Hindlimb muscle (tissue), 1 donor: ENCODE measurements at regions not wholly inside any gene's neighbourhood (a gene's known extent, or its start where the extent isn't known, plus 50 kb on each side); places are given as distances from the start of the nearest gene placed in this dataset.
"Not testable (repeated sequence)": the region's sequence is repeated elsewhere in the genome, so short reads cannot be mapped to it uniquely, and the experiment has no call there.

Experiments
- DNase-seq: peaks from one replicate; pipeline ENCODE4 v3.0.0-alpha.2; 2013

DNA sequence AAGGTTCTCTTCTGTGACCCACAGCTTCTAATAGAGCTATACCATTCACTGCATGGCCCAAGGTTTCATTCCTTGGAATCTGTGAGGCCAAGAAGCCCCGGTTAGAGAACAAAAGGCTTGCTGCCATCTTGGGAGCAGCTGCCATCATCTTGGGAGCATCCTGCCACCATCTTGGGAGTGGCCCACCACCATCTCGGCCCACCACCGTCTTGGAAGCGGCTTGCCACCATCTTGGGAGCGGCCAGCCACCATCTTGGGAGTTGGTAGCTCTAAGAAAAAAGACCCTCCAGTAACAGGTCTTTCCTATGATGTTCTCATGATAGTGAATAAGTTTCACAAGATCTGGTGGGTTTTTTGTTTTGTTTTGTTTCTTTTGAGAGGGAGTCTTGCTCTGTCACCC lies 703.9 kb upstream of the ANO3 start:
- DNase-seq = no peak

DNA sequence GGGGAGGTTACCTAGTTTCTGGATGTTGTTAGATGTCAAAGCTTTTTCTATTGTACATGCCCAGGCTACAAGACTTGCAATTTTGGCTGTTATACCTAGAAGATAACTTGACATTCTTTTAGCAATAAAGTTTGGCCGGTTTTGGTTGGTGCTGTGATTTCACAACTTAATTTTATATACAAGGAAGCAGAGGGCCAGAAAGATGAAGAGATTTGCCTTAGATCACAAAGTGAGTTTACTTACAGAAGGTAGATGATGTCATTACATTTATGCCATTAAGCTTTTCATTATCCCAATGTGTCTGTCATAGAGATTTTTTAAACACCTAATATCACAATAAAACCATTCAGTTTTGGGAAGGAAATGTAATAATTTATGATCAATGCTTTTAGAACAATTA lies 698.7 kb upstream of the ANO3 start:
- DNase-seq = no peak

DNA sequence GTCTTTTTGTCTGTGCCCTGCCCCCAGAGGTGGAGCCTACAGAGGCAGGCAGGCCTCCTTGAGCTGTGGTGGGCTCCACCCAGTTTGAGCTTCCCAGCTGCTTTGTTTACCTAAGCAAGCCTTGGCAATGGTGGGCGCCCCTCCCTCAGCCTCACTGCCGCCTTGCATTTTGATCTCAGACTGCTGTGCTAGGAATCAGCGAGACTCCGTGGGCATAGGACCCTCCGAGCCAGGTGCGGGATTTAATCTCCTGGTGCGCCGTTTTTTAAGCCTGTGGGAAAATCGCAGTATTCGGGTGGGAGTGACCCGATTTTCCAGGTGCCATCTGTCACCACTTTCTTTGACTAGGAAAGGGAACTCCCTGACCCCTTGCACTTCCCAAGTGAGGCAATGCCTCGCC lies 682.7 kb upstream of the ANO3 start:
- DNase-seq = not testable (repeated sequence)

DNA sequence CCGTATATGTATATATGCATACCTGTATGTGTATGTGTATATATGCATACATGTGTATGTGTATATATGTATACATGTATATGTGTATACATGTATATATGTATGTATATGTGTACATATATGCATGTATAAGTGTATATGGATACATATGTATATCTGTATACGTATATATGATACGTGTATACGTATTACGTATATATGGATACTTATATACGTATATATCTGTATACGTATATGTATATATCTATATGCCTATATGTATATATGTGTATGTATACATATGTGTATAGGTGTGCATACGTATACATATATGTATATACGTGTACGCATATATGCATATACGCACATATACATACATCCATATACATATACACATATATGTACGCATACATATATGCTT lies 681.6 kb upstream of the ANO3 start:
- no peak for DNase-seq

DNA sequence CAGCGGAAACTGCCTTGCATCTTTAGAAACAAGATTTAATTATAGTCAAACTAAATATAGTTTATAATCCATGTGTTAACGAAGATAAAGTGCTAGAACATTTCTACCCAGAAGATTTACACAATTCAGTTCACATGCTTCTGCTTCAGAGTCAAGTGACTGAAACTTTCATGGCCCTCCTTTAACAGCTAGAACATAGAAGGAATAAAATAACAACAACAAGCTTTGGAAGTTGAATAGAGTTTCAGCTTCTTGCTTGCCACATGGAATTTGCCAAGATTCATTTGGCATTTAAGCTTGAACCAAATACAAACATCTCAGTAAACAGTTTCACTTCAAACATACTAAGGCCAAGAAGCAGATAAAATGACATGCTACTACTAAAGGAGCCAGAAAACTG lies 676.3 kb upstream of the ANO3 start:
- DNase-seq = no peak

DNA sequence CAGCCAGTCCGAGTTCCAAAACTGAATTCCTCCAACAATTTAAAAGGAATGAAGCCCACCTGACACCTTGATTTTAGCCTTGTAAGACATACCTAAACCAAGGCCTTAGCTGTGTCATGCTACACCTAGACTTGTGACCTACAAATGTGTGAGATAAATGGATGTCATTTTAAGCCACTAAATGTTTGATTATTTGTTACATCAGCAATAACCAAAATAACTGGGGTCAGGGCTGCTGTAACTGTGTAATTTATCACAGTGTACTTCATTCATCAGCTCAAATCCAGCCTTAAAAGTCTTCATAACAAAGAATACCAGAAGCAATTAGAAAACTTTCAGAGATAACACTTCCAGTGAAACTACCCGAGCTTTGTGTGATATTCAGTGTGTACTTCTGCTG lies 673.0 kb upstream of the ANO3 start:
- no peak for DNase-seq

DNA sequence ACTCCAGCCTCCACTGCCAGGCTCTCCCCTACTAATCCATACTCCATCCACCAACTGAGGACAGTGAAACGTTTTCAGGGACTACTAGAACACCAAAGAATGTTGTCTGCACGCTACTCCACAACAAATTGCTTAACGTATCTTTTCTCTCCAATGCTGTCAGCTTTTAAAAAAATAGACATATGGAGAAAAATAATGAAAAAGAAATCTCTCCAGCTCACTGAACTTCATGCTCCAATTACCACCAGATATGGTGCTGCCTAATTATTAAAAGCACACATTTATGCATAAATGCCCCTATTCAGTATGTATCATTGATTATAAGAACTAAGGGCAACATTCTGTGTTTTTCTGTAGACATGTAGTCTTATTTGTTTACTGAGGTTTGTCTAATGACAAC lies 672.2 kb upstream of the ANO3 start:
- DNase-seq = no peak

DNA sequence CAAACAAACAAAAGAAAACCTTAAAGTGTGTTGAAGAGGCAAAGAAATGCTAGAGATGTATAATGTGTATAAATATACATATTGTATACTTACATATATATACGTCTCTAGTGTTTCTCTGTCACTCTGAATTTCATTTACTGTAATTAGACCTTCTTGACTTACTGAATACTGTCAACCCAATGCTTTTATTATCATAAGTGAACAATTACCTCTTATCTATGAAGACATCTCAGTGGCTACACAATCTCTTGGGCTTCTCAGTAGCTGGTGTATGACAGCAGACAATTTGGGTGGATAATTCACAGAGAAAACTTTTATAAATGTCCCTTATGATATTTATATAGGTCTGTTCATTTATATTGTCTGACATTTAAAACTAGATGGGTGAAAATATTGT lies 664.1 kb upstream of the ANO3 start:
- no peak for DNase-seq

DNA sequence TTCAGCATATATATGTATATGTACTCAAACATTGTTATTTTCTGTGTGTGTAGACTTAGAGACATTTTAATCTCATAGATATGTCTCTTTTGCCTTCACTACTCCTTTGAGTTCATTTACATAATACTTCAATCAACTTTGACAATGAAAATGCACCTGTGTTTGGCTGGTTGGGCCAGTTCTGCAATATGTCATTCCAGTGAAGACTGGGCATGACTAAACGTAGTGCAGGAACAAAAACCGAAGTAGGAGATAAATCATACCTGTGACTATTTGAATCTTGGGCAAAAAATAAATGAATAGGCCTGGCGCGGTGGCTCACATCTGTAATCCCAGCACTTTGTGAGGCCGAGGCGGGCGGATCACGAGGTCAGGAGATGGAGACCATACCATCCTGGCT lies 640.0 kb upstream of the ANO3 start:
- no peak for DNase-seq

DNA sequence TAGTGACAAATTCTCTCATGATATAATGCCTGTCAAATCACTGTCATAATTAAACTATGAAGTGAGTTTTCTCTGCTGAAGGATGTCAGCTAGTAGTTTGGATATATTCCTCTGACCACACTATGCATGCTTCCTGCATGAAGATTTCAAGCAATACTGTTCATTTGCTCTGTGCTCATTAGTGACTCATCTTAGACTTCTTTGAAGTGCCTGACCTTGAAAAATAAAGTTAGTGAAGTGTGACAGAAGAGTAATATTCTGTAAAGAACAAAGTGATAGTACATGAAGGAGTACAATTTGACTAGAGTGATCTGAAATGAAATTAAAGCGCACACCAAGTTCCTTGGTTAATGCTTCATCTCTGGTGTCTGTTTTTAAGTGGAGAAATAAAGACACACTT lies 629.5 kb upstream of the ANO3 start:
- no peak for DNase-seq

DNA sequence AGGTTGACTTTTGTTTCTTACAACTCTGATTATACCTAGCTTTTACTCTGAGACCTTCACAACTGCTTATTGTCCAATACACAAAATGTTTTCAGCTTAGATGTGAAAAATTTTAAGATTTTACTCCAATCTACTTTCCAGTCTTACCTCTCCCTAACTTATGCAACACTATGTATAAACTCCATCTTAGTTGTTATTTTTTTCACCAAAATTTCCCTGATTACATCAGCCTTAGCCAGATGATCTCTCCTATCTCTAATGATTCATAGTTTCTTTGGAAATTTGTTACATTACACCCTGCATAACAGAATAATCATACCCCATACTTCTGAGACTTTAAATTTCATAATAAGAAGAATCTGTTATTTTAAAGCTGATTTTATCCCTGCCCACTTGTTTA lies 621.0 kb upstream of the ANO3 start:
- no peak for DNase-seq

DNA sequence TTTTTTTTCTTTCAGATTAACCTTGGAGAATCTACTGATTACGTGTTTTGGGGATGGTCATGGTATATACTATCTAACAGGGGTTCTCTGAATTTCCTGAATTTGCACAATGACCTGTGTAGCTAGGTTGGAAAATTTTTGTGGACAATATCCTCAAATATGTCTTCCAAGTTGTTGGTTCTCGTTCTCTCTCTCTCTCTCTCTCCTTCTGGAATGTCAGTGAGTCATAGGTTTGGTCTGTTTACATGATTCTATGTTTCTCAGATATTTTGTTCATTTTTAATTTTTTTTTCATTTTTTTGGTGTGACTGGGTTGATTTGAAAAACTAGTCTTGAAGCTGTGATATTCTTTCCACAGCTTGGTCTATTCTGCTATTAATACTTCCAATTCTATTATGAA lies 604.0 kb upstream of the ANO3 start:
- DNase-seq = no peak

DNA sequence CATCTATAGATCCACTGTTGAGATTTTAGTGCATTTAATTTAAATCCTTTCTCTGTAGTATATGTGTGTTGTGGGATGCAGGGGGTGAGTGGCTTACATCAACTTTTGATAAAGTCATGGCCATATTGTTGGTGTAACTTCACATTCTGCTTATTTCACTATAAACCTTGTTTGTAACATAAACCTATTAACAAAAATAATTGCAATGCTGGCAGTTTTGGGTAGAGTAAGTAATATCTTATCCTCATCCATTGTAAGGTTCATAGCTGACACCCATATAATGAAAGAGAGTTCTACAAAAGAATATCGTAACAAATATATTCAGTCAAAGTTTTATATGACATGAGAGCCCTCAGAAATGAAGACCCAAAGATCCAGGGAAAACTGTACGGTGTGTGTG lies 601.7 kb upstream of the ANO3 start:
- no peak for DNase-seq

DNA sequence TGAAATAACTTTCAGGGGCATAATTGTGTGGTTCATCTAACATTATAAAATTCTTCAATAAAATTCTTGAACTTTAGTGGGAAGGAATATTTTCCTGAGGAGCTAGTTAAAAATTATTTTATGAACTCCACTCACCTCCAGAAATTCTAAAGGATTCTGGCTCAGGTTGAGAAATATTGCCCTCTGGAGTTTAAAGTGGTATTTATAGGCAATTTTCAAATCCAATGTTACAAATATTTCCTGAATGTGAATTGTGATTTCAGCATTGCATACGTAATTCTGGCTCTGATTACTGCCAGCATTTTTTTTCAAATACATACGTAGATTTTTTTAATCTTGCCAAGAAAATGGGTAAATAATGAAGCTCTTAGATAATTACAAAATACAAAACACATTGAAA lies 598.2 kb upstream of the ANO3 start:
- DNase-seq = peak; percentile 0

DNA sequence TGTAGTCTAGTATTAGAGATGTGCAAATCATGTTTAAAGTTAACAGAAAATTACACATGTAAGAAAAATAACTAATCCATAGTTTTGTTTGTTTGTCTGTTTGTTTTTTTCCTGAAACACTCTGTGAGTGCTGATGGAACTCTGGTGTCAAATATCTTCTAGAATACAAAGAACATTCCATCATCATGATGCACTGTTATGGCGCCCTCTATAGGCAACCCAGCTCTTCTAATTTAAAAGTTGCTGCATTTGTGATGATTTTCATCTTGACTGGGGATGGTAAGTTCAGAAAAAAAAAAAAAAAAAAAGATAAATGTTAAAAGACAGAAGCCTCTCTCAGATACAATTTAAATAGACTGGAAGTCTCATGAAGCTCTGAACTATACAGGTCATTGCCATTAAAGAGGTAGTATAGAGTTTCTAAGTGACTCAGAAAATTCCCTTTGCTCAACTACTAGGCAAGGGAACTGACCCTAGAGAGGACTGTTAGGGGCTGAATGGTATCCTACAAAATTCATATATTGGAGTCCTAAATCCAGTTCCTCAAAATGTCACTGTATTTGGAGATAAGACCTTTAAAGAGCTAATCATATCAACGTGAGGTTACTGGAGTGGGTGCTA lies 597.2 kb upstream of the ANO3 start:
- peak; percentile 19 for DNase-seq

DNA sequence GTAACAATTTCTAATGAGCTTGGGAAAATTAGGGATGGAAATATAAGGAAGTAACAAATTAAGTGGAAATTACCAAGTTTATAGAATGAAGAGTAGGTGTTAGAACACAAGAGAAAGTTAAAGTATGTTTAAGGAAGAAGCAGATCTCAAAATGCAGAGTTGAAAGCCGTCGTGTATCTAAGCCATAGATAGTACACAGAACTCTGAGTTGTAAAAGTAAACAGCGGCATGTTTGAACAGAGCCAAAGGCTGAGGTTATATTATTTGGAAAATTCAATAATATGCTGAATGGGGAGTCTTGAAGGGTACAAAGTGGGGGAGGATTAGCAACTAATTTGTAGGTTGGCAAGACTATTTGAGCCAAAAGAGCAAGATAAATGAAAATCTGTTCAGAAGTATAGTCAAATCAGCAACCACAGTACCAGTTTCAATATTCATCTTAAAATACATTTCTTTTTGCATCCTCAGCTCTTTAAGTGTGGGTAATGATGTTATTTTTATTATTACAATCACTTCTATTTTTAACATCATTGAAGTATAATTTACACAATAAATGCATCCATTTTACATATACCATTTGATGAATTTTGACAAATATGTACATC lies 594.8 kb upstream of the ANO3 start:
- DNase-seq = no peak

DNA sequence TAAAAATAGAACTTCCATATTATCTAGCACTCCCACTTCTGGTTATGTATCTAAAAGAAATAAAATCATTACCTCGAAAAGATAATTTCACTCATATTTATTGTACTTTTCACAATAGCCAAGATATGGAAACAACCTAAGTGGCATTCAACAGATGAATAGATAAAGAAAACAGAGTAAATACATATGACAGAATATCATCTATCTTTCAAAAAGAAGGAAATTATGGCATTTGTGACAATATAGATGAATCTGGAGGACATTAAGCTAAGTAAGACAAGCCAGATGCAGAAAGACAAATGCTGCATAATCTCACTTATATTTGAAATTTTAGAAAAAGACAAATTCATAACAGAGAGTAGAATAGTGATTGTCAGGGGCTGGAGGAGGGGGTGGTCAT lies 590.0 kb upstream of the ANO3 start:
- no peak for DNase-seq

DNA sequence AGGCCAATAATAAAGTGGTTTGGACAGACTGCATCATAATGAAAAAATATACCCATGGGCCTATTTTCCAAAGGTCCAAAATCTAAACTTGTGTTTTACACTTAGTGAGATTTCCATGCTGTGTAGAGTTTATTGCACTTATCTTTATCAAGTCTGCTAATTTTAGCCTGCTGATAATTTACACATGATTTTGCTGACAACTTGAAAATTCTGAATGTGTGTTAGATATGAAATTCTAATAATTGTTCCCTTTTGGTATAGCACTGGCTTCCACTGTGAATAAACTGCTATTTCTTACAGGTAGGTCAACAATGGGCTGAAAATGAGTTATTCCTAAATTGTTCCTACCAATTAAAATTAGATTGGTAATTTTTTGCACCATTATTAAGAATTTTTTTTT lies 589.1 kb upstream of the ANO3 start:
- DNase-seq = no peak

DNA sequence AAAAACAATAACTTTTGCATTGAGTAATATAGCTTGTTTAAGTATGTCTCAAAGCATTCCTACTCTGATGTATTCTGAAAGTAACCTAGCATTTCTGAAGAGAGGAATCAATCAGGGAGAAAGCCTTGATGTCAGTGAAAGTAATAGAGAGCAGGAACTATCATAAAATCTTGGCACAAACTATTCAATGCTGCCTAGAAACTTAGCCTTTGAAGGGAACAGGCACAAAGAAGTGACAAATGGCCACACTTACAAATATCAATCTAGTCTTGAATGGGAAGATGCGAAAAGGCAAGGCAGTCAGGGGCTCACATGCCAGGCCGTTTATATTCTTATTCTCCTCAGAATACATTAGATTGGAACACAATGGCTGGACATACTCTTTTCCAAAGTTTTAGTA lies 576.5 kb upstream of the ANO3 start:
- no peak for DNase-seq

DNA sequence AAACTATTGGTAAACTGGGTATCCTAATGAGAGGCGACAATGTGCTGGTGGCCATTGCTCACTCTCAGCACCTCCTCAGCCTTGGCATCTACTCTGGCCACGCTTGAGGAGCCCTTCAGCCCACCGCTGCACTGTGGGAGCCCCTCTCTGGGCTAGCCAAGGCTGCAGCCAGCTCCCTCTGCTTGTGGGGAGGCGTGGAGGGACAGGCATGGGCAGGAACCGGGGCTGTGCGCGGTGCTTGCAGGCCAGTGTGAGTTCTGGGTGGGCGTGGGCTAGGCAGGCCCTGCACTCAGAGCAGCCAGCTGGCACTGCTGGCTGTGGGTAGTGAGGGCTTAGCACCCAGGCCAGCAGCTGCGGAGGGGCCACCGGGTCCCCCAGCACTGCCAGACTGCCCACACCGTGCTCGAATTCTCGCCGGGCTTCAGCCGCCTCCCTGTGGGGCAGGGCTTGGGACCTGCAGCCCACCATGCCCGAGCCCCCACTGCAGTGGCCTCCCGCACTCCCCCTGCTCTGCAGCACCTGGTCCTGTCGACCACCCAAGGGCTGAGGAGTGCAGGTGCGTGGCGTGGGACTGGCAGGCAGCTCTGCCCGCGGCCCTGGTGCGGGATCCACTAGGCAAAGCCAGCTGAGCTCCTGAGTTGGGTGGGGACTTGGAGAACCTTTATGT lies 575.9 kb upstream of the ANO3 start:
- no peak for DNase-seq

DNA sequence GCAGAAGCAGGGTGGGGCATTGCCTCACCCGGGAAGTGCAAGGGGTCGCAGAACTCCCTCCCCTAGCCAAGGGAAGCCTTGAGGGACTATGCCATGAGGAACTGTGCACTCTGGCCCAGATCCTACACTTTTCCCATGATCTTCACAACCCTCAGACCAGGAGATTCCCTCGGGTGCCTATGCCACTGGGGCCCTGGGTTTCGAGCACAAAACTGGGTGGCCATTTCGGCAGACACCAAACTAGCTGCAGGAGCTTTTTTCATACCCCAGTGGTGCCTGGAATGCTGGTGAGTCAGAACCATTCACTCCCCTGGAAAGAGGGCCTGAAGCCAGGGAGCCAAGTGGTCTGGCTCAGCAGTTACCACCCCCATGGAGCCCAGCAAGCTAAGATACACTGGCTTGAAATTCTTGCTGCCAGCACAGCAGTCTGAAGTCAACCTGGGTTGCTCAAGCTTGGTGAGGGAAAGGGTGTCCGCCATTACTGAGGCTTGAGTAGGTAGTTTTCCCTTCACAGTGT lies 573.7 kb upstream of the ANO3 start:
- DNase-seq = no peak

DNA sequence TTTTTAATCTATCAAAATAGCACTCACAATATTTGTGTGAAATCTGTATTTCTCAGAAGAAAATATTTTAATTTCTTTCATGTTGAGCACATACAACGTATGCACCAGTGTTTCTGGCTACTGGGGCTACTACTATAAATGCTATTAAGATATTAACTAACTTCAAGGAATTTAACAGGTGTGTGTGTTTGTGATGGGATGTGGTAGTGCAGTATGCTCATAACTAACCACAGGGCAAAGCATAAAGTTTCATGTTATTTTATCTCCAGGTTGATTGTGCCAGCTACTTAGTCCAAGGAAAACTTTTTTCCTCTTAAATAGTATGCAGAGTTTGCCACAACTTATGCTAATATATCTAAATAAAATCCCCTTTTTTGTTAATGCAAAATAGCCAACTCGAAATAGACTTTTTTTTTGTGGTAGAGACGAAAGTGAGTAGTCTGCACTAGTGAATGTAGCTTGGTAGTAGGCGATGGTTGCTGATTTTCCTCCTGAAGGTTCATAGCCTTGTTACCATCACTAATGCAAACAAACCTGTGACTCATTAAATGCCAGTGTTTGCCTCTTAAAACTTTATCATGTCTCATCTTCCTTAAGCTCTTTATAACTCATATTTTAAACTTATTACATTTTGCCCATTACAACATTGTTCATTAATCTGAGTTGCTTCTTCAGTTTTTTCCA lies 565.5 kb upstream of the ANO3 start:
- DNase-seq = no peak

DNA sequence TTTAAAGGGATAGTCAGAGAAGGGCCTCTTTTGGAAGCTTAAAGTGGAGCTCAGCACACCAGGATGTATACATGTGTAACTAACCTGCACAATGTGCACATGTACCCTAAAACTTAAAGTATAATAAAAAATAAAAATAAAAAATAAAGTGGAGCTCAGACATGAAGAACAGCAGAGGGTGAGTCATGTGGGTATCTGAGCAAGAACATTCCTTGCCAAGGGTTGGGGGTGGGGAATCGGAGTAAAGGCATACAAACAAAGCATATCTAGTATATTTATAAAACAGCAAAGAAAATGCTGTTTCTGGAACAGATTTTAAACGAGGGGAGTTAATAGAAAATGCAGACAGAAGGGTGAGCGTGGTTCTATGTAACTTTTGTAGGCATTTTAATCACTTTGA lies 562.6 kb upstream of the ANO3 start:
- no peak for DNase-seq

DNA sequence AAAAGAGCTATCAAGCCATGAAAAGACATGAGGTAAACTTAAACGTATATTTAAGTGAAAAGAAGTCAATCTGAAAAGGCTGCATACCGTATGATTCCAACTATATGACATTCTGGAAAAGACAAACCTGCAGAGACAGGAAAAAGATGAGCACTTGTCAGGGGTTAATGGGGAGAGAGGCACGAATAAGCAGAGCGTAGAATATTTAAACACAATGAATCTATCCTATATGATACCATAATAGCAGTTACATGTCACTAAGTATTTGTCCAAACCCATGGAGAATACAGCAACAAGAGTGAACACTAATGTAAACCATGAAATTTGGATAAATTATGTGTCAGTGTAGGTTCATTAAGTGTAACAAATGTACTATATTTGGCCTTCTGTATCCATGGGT lies 560.3 kb upstream of the ANO3 start:
- DNase-seq = no peak
